Epithelial cell of esophagus (primary cell): ENCODE measurements at regions not wholly inside any gene's neighbourhood (a gene's known extent, or its start where the extent isn't known, plus 50 kb on each side); places are given as distances from the start of the nearest gene placed in this dataset.

Experiments
- DNase-seq: peaks from one replicate; pipeline ENCODE4 v3.0.0; 2010; ENCODE audit warnings: low read depth
- H3K4me3 ChIP-seq: 2 replicates; pipeline ENCODE4 v1.5.1; 2011; ENCODE audit warnings: mild to moderate bottlenecking, low read length, control low read depth
- CTCF ChIP-seq: IDR thresholded peaks from 2 replicates; pipeline ENCODE4 v1.5.1; 2011; ENCODE audit warnings: low read depth, mild to moderate bottlenecking, low read length, control low read depth, inconsistent platforms; ENCODE audit not compliant: insufficient read depth; ENCODE audit errors: missing control alignments

GRCh38 chr18:32520771-32521170, 50.1 kb upstream of the GAREM1 start:
- DNase-seq = no peak
- no peak overlapping the region for H3K4me3 ChIP-seq
- TF ChIP-seq CTCF = no peak
